ENCODE measurements at regions not wholly inside any gene's neighbourhood (a gene's known extent, or its start where the extent isn't known, plus 50 kb on each side); places are given as distances from the start of the nearest gene placed in this dataset.
A peak's percentile ranks its signal among the peaks of the same experiment; 100 is the strongest.

- no peak for DNase-seq
Measured at GRCh38 chr2:67038195-67038594, 358.9 kb upstream of the ETAA1 start.

DNA sequence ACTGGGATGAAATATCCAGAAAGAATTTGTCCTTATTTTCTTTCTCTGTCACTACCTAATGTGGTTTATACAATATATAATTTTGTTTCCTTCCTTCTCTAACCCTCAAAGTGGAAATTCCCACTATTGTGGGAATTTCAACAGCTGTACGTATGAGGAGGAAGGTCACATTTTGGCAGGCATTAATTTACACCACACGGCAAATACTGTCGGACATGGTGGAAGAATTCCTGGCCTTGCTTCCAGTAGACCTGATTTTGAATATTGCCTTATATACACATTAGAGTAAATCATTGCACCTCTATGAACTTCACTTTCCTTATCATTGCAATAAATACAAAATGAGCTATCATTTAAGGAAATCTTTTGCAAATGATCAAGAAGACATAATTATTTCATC, 358.1 kb upstream of the ETAA1 start:
- no peak for DNase-seq

DNA sequence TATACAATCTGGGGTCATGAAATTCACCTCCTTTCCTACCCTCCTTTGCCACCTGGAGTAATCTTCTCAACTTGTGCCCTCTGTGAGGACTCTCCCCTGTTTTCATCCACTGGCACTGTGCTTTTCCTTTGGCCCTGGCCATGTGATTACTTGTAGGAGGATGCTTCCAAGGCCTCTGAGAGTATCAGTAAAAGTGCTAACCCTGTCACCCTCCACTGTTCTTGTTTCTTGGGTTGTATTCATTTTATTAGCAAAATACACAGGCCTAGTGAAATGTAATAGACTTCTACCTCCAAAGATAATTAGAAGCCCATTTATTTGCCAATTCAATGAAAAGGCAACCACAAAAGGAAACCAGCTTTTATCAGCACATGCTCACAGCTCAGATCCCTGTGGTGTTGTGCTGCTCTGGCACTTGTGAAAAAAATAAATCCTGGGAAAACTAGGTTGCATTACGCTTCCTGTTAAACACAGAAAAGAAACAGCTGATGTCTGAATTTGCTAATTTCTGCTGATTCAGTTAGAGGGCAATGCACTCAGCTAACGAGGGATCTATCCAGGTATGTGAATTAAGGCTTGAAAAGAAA, 357.5 kb upstream of the ETAA1 start:
- no peak for DNase-seq

DNA sequence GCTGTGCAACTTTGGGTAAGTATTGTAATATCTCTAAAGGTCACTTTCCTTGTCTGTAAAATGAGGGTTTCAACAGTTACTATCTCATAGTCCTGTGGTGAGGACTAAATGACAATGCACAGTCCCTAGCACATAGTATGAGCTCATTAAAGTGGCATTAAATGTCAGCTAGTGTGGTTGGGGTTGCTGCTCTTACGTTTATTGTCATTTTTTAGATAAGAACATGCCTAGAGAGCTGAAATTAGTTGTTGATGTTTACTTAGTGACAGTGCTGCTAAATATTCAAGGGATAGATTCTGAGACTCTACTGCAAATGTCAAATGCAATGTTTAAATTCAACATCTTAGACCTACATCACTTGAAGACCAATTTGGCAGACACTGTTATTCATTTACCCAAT, 356.1 kb upstream of the ETAA1 start:
- no peak for DNase-seq

- DNase-seq, result no peak
Measured at GRCh38 chr2:67043781-67044478, 353.2 kb upstream of the ETAA1 start.

DNA sequence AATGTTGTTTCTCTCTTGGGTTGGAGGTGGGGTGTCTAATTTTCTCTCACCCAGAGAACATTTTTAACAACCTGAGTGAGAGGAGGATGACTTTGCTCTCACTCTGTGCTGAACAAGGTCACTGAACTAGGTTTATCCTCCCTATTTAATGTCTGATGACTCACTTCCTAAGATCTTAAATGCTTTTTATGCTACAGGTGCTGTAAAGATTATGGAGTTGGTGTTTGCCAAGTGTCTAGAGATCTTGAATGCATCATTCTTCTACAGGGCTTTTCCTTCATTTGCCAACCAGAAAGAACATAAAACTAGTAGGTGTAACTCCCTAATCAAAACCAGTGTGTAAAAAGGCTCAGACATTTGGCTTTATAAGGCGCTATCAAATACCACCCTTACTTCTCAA, 350.5 kb upstream of the ETAA1 start:
- no peak for DNase-seq

DNA sequence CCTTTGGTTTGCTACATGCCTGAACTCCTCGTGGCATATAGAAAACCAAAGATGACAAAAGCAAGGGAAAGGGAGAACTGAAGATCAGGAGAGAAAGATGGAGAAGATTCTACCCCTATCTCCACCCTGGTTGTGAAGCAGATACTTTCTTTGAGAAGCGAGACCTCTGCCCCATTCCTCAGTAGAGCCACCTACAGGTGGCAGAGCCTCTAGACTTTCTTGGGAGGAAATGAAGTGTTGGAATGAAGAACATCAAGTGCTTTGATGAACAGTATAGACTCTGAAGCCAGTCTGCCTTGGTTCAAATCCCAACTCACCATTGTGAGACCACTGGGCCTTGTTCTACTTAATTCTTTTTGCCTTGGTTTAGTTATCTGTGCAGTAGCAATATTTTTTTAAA, 348.8 kb upstream of the ETAA1 start:
- DNase-seq, result no peak

GRCh38 chr2:67050622-67051021, 346.5 kb upstream of the ETAA1 start:
- no peak for DNase-seq

- DNase-seq, result no peak
Measured at GRCh38 chr2:67054728-67055127, 342.4 kb upstream of the ETAA1 start.

DNA sequence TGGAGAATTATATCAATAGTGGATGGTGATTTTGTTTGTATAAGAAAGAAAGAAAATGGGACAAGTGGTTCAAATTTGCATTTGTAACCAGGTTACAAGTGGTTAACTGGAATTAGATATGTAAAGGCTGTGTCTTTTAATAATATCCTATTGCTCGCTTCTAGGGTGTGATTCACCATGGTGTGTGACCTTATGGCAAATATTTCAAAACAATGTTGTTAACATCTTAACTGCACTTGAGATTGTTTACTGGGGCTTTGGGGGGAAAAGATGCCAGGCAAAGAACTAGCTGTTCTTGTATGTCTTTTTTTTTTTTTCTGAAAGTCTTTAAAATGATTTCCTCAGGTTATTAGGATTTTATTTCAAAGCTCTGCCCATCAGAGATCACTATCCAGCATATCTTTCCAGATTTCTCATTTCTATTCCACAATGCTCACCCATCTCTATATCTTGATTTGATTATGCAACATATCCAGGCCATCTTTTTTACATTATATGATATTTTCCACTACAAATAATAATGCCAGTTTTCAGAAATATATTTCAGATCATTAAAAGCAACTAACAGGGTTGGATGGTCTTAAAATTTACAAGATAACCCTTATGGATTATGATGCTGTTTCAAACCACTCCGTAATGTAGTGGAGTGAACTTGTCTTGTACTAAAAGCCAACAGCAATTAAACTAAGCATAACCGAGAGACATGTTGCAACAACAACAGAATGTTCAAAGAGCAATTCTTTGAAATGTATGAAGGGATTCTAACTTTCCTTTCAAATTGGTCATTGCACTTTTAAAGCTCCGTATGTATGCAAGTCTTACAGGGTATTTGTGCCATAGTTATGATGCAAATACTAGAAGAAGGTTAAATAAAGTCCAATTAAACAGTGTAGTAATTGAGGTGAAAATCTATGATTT, 341.5 kb upstream of the ETAA1 start:
- no peak for DNase-seq

DNA sequence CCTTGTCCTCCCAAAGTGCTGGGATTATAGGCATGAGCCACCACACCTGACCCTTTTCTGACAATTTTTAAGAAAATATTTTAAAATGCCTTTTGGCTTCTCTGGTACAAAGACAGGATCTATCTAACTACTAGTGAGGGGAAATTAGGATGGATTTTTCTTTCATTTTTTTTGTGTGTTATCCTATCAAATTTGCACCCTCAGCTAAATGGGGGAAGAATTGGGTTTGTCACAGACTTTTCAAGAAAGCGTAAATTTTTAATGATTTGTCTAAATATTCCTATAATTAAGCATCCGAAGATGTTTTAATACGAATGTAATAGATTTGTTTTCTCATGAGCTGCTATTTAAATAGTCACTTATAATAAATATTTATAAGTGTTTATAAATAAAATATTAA, 340.0 kb upstream of the ETAA1 start:
- no peak for DNase-seq

- DNase-seq, result no peak
Measured at GRCh38 chr2:67057901-67058703, 339.0 kb upstream of the ETAA1 start.

DNA sequence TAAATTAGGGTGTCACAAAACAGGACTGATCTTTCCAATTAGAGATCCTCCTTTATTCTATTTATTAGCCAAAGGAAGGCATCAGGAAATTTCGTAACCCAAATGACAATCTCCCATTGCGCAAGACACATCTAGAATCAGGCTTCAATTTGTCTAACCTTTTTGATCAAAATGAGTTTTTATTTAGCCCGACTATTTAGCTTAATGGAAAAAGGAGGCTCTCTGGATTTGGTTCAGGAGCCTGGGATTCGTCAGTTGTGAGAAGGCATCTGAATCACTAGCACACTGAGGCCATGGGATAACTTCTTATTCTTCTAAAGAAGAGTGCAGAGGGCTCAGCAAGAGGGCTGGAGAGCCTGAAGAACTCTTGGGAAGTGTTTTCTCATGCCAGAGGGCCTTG, 332.1 kb upstream of the ETAA1 start:
- no peak for DNase-seq

DNA sequence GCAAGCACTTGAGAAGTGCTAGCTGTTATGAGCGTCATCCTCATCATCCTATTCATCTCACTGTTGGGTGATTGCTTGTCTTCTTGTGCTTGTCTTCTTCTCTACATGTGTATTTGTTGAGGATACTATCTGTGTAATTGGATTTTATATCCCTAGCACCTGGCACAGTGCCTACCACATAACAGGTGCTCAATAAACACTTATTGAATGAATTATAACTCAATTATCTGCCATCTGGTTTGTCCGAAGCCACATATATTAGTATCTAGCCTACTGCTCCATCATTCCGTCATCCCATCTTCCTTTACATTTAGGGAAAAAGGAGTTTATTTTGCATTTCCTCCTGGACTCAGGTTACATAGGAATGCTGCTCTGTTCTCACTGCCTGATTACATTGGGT, 330.4 kb upstream of the ETAA1 start:
- no peak for DNase-seq

- DNase-seq, result no peak
Measured at GRCh38 chr2:67067656-67068055, 329.5 kb upstream of the ETAA1 start.

DNA sequence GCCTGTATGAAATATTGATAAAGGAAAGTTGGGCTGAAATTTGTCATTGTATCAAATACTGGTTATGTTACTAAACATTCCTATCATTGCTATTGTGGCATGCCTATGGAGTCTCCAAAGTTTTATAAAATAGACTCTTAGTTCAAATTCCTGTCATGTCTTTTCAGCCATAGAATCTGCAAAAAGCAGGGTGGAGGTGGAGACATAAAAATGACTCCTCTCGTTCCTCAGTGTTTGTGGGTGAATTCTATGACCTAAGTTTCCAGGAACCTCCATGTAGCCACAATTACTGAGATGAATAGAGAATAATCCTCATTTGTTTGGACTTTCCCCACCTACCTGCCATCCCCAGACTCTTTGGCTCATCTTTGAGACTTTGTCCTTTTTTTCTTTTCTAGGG, 326.3 kb upstream of the ETAA1 start:
- DNase-seq, result no peak

DNA sequence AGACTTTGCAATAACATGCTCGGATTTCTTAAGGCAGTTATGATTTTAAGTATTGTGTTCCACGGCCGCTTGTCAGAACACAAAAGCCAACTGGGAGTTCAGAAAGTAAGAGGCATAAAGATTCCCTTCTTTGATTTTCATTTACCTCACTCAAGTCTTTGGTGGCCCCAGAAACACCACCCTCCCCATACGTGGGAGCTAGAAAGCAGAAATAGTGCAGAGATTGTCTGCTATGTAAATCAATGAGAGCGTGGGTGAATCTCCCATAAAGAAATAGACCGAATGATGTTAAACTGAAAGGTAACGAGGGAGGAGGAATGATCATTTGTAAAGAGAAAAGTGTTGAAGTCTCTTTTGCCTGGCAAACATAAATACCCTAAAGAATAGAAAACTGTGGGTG, 322.1 kb upstream of the ETAA1 start:
- no peak for DNase-seq

DNA sequence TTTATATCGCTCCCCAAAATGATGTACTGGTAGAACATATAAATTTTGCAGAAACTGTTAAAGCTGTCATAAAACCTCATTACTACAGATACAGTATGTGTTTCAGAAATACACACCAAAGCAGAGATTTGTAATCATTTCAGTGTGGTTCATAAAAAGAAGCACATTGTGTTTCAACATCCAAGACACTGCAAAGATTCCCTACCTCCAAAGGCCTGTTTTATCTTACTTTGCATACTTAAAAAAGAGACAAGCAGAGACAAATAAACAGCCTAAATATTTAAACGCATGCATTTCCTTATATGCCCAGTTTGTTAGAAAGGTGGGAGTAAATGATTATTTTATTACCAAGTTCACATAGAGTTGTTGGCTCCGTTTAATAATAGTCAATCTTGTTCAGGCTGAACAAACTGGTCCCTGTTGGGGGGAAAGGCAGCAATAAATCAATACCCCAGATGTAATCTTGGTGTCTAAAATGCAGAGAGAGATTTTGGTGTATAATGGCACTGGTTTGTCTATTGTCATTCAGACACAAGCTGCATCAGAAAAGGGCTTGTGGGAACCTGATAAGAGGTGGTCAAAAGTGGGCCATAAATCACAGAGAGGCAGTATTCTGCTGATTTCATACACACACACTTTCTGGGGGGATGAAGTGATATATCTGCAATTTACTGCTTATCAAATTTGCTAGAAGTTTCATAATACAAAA, 321.4 kb upstream of the ETAA1 start:
- no peak for DNase-seq

DNA sequence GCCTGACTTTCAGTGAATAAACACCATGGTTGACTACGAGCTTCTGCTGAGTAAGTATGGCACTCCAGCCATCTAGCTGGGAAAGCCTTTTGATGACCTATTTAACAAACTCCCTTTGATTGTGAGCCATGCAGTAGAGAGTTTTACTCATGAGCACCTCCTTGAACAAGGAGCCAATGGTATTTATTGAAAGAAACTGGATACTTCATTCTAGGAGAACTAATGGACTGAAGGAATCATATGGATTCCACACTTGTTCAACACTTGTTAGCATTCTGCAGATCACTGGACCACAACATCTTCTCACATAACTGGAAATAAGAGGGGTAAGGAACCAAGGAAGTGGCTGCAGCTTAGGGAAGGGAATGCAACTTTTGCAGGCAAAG, 320.9 kb upstream of the ETAA1 start:
- DNase-seq, result no peak

- no peak for DNase-seq
Measured at GRCh38 chr2:67079729-67080128, 317.4 kb upstream of the ETAA1 start.

- no peak for DNase-seq
Measured at GRCh38 chr2:67082813-67083212, 314.3 kb upstream of the ETAA1 start.

DNA sequence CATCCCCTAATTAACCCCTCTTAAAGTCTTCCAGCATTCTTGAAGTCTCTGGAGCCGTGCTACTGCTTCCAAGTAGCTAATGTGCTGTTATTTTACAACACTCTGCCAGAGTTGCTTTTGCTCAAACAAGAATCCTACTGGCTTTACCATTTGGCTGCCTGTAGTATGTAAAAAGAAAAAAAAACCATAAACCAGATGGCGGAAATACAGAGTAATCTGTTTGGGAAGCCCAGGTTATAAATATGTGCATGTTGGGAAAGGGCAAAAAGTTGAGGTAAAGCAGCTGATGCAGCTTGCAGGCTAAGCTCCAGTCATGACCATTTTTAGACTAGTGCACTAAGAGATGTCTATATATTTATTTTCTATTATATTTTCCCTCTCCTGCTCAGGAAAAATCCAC, 313.2 kb upstream of the ETAA1 start:
- peak; percentile 28 to 85 (median 61) for DNase-seq
